SK-N-MC (cell line): ENCODE measurements at regions not wholly inside any gene's neighbourhood (a gene's known extent, or its start where the extent isn't known, plus 50 kb on each side); places are given as distances from the start of the nearest gene placed in this dataset.

Experiments
- EZH2 ChIP-seq: fragments of 200-600 bp; sonication (generic); IDR thresholded peaks from one replicate; pipeline ENCODE4 v1.6.1; 2017; ENCODE audit warnings: antibody characterized with exemption
- FOXP2 ChIP-seq: optimal IDR thresholded peaks from 2 replicates; pipeline ENCODE3; 2011; ENCODE audit warnings: mild to moderate bottlenecking, moderate library complexity; ENCODE audit not compliant: insufficient read depth; ENCODE audit errors: extremely low read length, control extremely low read depth
- POLR2AphosphoS5 ChIP-seq: IDR thresholded peaks from 2 replicates; pipeline ENCODE4 v1.6.1; 2012; ENCODE audit warnings: mild to moderate bottlenecking, low read depth, low read length, borderline replicate concordance

- TF ChIP-seq POLR2AphosphoS5, result no peak
- TF ChIP-seq EZH2, result no peak
- TF ChIP-seq FOXP2, result no peak
These were observed 404.7 kb downstream of the FBXO15 start for GRCh38 chr18:73742957-73743356.
